SK-N-SH treated with all-trans-retinoic acid at 6 μM for 48 hours (cell line): ENCODE measurements at regions not wholly inside any gene's neighbourhood (a gene's known extent, or its start where the extent isn't known, plus 50 kb on each side); places are given as distances from the start of the nearest gene placed in this dataset.

Experiments used
- ATAC-seq: fragments of 200-7000 bp; cut with Tn5 transposase; 3 replicates; pipeline ENCODE4 v1.9.1; 2020; ENCODE audit warnings: mild to moderate bottlenecking, moderate library complexity
- ARNTL ChIP-seq: fragments of 450-650 bp; formaldehyde crosslinking; IDR thresholded peaks from 2 replicates; pipeline ENCODE4 v1.5.0; 2020; ENCODE audit warnings: low read depth, mild to moderate bottlenecking, moderate library complexity, borderline replicate concordance
- BACH2 ChIP-seq: fragments of 250-450 bp; sonication (Bioruptor Pico); IDR thresholded peaks from 2 replicates; pipeline ENCODE4 v1.9.0; 2021; ENCODE audit warnings: mild to moderate bottlenecking, borderline replicate concordance
- CREB5 ChIP-seq: fragments of 250-450 bp; sonication (Bioruptor Pico); IDR thresholded peaks from 2 replicates; pipeline ENCODE4 v1.5.1; 2020; ENCODE audit warnings: low read depth, mild to moderate bottlenecking, moderate library complexity
- CSDC2 ChIP-seq: fragments of 250-450 bp; sonication (Bioruptor Pico); IDR thresholded peaks from 2 replicates; pipeline ENCODE4 v1.5.0; 2020; ENCODE audit warnings: mild to moderate bottlenecking, moderate library complexity
- ESRRG ChIP-seq: fragments of 250-450 bp; sonication (Bioruptor Pico); IDR thresholded peaks from 2 replicates; pipeline ENCODE4 v1.6.1; 2021; ENCODE audit warnings: mild to moderate bottlenecking
- GLIS3 ChIP-seq: fragments of 250-450 bp; sonication (Bioruptor Pico); IDR thresholded peaks from 2 replicates; pipeline ENCODE4 v1.5.0; 2020; ENCODE audit warnings: mild to moderate bottlenecking, moderate library complexity
- ISL1 ChIP-seq: fragments of 250-450 bp; sonication (Bioruptor Pico); IDR thresholded peaks from 2 replicates; pipeline ENCODE4 v2.1.2; 2022; ENCODE audit warnings: mild to moderate bottlenecking, moderate library complexity
- OSR1 ChIP-seq: fragments of 250-450 bp; sonication (Bioruptor Pico); IDR thresholded peaks from 2 replicates; pipeline ENCODE4 v1.8.0; 2022; ENCODE audit warnings: moderate library complexity, mild to moderate bottlenecking, inconsistent platforms
- PPARA ChIP-seq: fragments of 250-450 bp; sonication (Bioruptor Pico); IDR thresholded peaks from 2 replicates; pipeline ENCODE4 v1.5.0; 2020; ENCODE audit warnings: mild to moderate bottlenecking, borderline replicate concordance
- RARB ChIP-seq: fragments of 250-450 bp; sonication (Bioruptor Pico); IDR thresholded peaks from 2 replicates; pipeline ENCODE4 v1.8.0; 2021; ENCODE audit warnings: mild to moderate bottlenecking, moderate library complexity
- SNAI2 ChIP-seq: fragments of 250-450 bp; sonication (Bioruptor Pico); IDR thresholded peaks from 2 replicates; pipeline ENCODE4 v1.5.0; 2020; ENCODE audit warnings: mild to moderate bottlenecking, moderate library complexity
- TCF4 ChIP-seq: fragments of 250-450 bp; sonication (Bioruptor Pico); IDR thresholded peaks from 2 replicates; pipeline ENCODE4 v1.8.0; 2021; ENCODE audit warnings: mild to moderate bottlenecking, moderate library complexity, borderline replicate concordance
- TOX ChIP-seq: fragments of 250-450 bp; sonication (Bioruptor Pico); IDR thresholded peaks from 2 replicates; pipeline ENCODE4 v1.8.0; 2021; ENCODE audit warnings: mild to moderate bottlenecking, moderate library complexity, borderline replicate concordance
- ZFP3 ChIP-seq: fragments of 250-450 bp; sonication (Bioruptor Pico); IDR thresholded peaks from 2 replicates; pipeline ENCODE4 v1.5.0; 2020; ENCODE audit warnings: mild to moderate bottlenecking, moderate library complexity
- ZFP30 ChIP-seq: fragments of 450-650 bp; formaldehyde crosslinking; IDR thresholded peaks from 2 replicates; pipeline ENCODE4 v1.5.0; 2022; ENCODE audit warnings: mild to moderate bottlenecking, moderate library complexity
- ZNF565 ChIP-seq: fragments of 450-650 bp; formaldehyde crosslinking; conservative IDR thresholded peaks from 2 replicates; pipeline ENCODE4 v1.5.0; 2020; ENCODE audit warnings: low read depth, mild to moderate bottlenecking, moderate library complexity
- ZNF70 ChIP-seq: fragments of 450-650 bp; formaldehyde crosslinking; IDR thresholded peaks from 2 replicates; pipeline ENCODE4 v1.5.0; 2020; ENCODE audit warnings: mild to moderate bottlenecking, moderate library complexity
- ZNF8 ChIP-seq: fragments of 450-650 bp; formaldehyde crosslinking; IDR thresholded peaks from 2 replicates; pipeline ENCODE4 v1.5.0; 2020; ENCODE audit warnings: mild to moderate bottlenecking, moderate library complexity
- TF ChIP-seq, protein P1 (sequence below): fragments of 250-450 bp; sonication (Bioruptor Pico); IDR thresholded peaks from 2 replicates; pipeline ENCODE4 v1.8.0; 2021; ENCODE audit warnings: low read depth, mild to moderate bottlenecking, moderate library complexity, borderline replicate concordance
- TF ChIP-seq, protein P2 (sequence below): fragments of 250-450 bp; sonication (Bioruptor Pico); IDR thresholded peaks from 2 replicates; pipeline ENCODE4 v1.5.0; 2020; ENCODE audit warnings: mild to moderate bottlenecking, moderate library complexity
- TF ChIP-seq, protein P3 (sequence below): fragments of 250-450 bp; sonication (Bioruptor Pico); IDR thresholded peaks from 2 replicates; pipeline ENCODE4 v1.8.0; 2020; ENCODE audit warnings: mild to moderate bottlenecking, moderate library complexity, borderline replicate concordance

DNA sequence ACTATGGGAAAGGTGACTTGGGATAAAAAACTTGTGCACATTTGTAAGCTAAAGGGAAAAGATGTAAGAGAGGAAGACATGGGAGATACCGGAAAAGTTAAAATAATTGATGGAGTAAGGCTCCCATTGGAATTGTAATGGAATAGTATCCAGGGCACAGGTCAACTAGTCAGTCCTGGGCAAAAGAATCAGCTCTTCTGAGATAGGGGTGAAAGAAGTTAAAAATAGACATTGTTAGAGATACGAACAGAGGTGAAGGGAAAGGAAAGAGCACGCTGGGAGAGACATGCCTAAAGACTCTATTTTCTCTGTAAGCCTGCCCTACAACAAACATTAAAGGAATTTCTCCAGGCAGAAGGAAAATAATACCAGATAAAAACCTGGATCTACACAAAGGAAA is 101.6 kb downstream of the SLC41A2 start:
- ATAC-seq: no peak
- TF ChIP-seq TOX (no peak), ARNTL (no peak), OSR1 (CRISPR knock-in tag) (no peak), CREB5 (CRISPR knock-in tag) (no peak)

GRCh38 chr12:104855599-104855998 is 102.5 kb downstream of the SLC41A2 start:
- no peak for TF ChIP-seq TCF4 (CRISPR knock-in tag)
- TF ChIP-seq CREB5 (CRISPR knock-in tag): no peak
- TF ChIP-seq BACH2 (CRISPR knock-in tag): no peak
- no peak for TF ChIP-seq ZNF565 (CRISPR knock-in tag)
- TF ChIP-seq ZNF70: no peak
- TF ChIP-seq ISL1 (CRISPR knock-in tag): no peak
- TF ChIP-seq GLIS3 (CRISPR knock-in tag): no peak
- TF ChIP-seq TOX: no peak
- TF ChIP-seq, protein P1, sequence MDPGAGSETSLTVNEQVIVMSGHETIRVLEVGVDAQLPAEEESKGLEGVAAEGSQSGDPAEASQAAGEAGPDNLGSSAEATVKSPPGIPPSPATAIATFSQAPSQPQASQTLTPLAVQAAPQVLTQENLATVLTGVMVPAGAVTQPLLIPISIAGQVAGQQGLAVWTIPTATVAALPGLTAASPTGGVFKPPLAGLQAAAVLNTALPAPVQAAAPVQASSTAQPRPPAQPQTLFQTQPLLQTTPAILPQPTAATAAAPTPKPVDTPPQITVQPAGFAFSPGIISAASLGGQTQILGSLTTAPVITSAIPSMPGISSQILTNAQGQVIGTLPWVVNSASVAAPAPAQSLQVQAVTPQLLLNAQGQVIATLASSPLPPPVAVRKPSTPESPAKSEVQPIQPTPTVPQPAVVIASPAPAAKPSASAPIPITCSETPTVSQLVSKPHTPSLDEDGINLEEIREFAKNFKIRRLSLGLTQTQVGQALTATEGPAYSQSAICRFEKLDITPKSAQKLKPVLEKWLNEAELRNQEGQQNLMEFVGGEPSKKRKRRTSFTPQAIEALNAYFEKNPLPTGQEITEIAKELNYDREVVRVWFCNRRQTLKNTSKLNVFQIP (CRISPR knock-in tag): no peak
- TF ChIP-seq, protein P2, sequence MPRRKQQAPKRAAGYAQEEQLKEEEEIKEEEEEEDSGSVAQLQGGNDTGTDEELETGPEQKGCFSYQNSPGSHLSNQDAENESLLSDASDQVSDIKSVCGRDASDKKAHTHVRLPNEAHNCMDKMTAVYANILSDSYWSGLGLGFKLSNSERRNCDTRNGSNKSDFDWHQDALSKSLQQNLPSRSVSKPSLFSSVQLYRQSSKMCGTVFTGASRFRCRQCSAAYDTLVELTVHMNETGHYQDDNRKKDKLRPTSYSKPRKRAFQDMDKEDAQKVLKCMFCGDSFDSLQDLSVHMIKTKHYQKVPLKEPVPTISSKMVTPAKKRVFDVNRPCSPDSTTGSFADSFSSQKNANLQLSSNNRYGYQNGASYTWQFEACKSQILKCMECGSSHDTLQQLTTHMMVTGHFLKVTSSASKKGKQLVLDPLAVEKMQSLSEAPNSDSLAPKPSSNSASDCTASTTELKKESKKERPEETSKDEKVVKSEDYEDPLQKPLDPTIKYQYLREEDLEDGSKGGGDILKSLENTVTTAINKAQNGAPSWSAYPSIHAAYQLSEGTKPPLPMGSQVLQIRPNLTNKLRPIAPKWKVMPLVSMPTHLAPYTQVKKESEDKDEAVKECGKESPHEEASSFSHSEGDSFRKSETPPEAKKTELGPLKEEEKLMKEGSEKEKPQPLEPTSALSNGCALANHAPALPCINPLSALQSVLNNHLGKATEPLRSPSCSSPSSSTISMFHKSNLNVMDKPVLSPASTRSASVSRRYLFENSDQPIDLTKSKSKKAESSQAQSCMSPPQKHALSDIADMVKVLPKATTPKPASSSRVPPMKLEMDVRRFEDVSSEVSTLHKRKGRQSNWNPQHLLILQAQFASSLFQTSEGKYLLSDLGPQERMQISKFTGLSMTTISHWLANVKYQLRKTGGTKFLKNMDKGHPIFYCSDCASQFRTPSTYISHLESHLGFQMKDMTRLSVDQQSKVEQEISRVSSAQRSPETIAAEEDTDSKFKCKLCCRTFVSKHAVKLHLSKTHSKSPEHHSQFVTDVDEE (CRISPR knock-in tag): no peak
- no peak for TF ChIP-seq ZNF8 (CRISPR knock-in tag)
- no peak for TF ChIP-seq ARNTL
- no peak for TF ChIP-seq PPARA (CRISPR knock-in tag)
- ATAC-seq: no peak

DNA sequence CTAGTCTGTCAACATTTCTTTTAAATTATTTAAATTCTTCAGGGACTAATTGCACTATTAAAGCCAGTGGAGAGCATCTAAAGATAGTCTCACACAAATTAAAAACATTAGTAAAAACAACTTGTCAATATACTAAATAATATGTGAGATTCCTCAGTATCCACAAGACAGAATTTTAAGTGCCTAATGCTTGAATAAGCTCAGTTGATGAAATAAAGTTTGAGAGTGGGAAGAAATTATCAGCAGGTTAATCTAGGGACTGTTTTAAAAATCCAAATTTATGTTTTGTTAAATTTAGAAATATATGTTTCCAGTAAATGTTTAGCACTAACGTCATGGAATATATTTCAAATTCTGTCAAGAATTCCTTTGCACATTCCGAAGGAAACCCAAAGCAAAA is 105.2 kb downstream of the SLC41A2 start:
- ATAC-seq: peak; percentile 55

DNA sequence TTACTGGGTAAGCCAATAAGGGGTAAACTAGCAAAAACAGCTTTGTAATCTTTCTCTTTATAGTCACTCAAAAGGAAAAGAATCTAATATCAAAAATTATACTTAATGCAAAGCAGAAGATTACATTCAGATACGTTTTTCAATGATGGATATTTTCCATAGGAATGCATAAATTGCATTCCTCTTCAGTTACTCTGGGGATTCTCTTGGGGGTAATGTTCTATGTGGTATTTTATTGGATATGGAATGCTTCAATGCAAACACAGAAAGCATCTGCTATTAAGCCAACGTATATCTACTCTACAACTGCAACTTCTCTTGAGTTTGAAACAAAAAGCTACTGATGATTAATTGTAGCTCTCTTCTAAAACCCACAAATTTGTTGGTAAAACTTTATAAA is 106.0 kb downstream of the SLC41A2 start:
- no peak for TF ChIP-seq CSDC2 (CRISPR knock-in tag)
- peak; percentile 58; the same call in 1 of the 2 replicates for TF ChIP-seq ISL1 (CRISPR knock-in tag)
- no peak for TF ChIP-seq ZFP3
- peak; percentile 90 for ATAC-seq

More for the DNA sequence above, 105.2 kb downstream of the SLC41A2 start:
- 0 out of 2 replicates have a peak, but pooled peaks have one; percentile 22 for TF ChIP-seq ISL1 (CRISPR knock-in tag)
- no peak for TF ChIP-seq ARNTL

DNA sequence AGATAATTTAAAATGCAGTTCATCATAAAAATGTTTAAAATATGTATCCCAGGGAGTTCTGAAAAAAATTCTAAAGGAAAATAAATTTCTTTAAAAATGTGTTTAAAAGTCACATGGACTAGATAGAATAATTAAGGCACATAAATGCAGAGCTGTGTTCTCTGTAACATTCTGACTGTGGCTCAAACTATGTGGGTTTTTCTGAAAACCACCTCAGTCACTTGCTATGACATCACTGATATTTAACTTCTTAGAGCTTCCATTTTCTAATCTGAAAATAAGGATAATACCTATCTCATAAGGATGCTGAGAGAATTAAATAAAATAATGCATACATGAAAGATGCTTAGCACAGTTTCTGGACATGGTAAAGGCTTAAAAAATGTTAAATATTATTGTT is 107.3 kb downstream of the SLC41A2 start:
- ATAC-seq: no peak
- TF ChIP-seq, protein P2 (CRISPR knock-in tag): no peak
- TF ChIP-seq TCF4 (CRISPR knock-in tag): no peak
- TF ChIP-seq ZFP30: no peak
- TF ChIP-seq ZNF70: no peak
- no peak for TF ChIP-seq ARNTL
- TF ChIP-seq ISL1 (CRISPR knock-in tag): no peak
- TF ChIP-seq SNAI2 (CRISPR knock-in tag): no peak
- TF ChIP-seq, protein P3, sequence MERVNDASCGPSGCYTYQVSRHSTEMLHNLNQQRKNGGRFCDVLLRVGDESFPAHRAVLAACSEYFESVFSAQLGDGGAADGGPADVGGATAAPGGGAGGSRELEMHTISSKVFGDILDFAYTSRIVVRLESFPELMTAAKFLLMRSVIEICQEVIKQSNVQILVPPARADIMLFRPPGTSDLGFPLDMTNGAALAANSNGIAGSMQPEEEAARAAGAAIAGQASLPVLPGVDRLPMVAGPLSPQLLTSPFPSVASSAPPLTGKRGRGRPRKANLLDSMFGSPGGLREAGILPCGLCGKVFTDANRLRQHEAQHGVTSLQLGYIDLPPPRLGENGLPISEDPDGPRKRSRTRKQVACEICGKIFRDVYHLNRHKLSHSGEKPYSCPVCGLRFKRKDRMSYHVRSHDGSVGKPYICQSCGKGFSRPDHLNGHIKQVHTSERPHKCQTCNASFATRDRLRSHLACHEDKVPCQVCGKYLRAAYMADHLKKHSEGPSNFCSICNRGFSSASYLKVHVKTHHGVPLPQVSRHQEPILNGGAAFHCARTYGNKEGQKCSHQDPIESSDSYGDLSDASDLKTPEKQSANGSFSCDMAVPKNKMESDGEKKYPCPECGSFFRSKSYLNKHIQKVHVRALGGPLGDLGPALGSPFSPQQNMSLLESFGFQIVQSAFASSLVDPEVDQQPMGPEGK (CRISPR knock-in tag): no peak
- TF ChIP-seq OSR1 (CRISPR knock-in tag): no peak
- no peak for TF ChIP-seq CREB5 (CRISPR knock-in tag)
- no peak for TF ChIP-seq RARB (CRISPR knock-in tag)
- TF ChIP-seq GLIS3 (CRISPR knock-in tag): no peak
- TF ChIP-seq CSDC2 (CRISPR knock-in tag): no peak
- TF ChIP-seq ESRRG (CRISPR knock-in tag): no peak
